ENCODE measurements at regions not wholly inside any gene's neighbourhood (a gene's known extent, or its start where the extent isn't known, plus 50 kb on each side); places are given as distances from the start of the nearest gene placed in this dataset.
"Not testable (repeated sequence)": the region's sequence is repeated elsewhere in the genome, so short reads cannot be mapped to it uniquely, and the experiment has no call there.

DNA sequence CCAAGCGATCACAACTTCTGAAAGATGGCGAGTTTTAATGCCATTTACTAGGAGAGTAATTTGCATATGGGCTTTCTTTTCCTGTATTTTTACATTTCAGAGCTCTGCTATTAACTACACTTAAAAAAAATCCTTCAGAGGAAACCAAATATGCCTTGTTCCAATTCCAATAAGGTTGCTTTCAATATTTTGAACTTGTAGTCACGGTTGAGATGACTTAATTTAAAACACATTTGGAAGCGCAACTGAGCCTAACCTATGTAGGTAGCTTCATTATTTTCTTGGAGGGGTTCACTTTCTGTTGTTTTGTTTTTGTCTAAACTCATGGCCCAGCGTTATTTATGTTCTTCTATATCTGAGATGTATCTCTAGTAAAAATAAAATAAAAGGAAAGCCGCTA lies 93.4 kb downstream of the BLID start:
- no peak for DNase-seq (ENCODE audit: low read depth)

DNA sequence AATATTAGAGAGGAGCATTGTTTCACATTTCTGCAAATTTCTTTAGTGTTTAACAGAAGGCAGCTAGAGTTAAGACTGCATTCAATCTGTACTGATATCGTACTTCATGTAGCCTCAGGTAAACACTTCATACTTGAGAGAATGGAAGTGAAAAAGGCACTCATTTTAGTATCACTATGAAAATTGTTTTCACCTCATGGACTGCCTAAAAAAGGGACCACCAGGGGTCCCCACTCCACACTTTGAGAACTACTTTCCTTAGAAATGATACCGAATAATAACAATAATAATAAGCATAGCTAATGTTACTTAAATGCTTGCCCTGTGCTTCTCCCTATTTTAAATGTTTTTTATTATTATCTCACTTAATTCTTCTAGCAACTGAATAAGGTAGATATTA lies 95.1 kb downstream of the BLID start:
- DNase-seq (ENCODE audit: low read depth) = no peak

DNA sequence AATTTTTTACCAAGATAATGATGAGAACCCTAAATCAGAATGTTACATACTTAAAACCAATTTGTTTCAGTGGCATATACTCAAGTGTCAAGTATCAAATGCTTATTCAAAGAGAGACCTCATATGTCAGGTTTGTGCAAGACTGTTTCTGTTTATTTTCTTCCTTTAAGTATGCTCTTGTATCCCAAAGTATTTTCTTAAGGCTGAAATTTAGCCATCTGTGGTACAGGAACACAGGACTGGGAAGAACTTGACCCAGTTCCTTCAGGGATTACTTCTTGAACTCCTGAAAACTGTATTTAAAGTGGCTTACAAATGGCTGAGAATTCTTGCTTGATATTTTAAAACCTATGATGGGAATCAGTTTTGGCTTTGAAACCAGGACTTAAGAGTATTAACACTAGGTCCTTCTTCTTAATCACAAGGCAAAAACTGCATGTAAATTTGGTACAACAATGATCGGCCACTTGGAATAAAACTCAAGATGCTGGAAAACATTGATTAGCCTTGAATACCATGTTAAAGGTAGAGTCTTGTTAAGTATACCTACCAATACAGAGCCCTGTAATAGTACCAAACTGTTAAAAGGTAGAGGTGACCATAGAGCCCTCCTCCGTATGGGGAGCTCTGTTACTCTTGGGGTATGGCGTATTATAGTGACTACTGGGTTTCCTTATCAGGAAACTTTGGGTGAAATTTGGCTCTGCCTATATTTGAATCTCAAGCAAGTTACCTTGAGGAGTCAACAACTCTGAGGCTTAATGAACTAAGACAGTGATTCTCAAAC lies 95.9 kb downstream of the BLID start:
- DNase-seq (ENCODE audit: low read depth) = no peak

DNA sequence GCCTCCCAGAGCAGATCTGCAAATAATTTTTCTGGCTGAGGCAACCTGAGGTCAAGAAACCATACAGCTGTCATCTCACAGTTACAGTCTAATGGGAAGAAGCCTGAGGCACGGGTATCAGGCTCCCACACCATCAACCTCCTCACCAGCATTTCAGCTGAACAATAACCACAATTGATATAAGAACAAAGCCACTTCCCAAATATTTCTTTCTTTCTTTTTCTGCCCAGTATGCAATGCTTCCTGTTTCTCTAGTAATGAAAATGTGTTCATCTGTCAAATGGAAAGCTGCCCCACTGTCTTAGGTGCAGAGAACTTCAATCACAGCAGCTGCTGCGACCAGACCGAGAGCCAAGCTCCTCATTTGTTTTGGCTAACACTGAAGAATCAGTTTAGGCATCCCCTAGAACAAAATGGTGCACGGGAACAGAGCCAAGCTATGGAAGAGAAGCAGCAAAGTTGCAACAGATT lies 108.4 kb downstream of the BLID start:
- no peak for DNase-seq (ENCODE audit: low read depth)

DNA sequence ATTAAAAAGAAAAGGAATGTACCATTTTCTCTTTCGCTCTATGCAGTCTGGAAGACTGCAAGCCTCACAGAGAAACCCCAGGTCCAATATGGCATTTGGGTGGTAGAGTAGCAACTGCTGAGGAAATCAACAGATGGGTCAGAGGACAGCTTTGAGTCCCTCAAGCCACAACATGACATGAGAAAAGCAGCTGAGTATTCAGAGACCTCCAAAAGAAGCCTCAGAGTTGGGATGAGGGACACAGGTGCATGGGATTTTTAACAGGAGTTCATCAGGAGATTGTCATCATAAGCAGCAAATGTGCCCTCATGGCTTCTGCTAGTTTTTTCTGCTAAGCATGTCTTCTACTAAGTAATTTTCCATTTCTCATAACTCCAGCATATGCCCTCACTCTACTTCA lies 111.6 kb downstream of the BLID start:
- no peak for DNase-seq (ENCODE audit: low read depth)

DNA sequence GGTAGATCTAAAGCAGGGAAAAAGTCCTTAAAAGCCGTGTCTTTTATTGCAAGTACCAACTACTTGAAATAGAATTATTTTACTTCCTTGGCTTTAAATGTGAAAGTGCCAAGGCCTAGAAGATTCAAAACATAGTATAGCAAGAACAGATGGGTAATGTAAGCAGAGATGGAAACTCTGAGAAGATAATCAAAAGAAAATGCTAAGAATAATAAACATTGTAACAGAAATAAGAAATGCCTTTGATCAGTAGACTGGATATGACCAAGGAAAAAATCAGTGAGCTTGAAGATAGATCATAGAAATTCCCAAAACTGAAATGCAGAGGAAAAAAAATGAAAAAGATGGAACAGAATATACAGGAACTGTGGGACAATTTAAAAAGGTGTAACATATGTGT lies 113.1 kb downstream of the BLID start:
- no peak for DNase-seq (ENCODE audit: low read depth)

DNA sequence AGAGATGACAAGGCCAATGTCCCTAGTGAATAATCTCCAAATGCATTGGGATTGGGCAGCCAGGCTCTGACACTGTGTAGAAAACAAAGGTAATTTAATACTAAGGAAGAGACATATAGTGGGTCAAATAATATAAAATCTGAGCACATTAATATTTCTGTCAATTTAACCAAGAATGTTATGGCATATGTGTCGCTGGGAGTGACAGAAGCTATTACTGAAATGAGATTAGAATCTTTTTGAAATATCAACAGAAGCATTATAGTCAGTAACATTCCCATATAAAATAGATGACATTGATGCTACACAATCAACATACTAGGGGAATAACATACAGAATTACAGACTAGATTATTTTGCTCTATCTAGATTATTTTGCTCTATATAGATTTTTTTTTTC lies 114.0 kb downstream of the BLID start:
- DNase-seq (ENCODE audit: low read depth) = no peak

DNA sequence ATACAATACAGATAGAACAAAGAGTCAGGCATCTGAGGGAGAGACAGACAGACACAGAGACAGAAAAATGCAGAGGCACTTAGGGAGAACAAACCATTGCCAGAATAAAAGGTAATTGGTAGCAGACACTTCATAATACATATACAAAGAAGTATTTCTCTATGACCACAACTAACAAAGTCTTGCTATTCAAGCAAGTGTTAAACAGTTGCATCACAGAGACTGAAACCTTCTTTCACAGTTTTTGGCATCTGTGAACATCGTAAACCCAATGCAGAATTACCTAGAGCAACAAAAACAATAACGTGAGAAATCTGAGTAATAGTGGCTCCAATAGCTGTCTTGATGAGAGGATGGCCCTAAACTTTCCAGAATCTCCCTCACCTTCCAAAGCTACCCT lies 116.4 kb downstream of the BLID start:
- no peak for DNase-seq (ENCODE audit: low read depth)

DNA sequence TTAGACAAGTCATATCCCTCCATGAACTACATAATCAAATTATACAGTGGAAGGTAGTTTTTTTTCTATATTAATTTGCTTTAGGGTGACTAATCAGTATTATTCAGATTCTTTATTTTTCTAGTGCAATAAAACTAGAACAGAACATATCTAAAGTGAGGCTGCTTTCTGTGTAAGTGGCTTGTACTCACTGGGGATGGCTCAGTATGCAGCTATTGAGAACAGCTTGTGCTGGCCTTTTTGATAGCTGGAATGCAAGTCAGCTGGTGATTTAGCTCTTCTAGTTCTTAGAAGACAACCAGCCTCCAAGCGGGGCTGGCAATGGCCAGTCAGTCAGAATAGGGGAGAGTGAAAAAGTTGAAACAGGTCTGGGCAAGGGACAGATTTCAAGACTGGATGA lies 119.4 kb downstream of the BLID start:
- DNase-seq (ENCODE audit: low read depth) = peak; percentile 19

DNA sequence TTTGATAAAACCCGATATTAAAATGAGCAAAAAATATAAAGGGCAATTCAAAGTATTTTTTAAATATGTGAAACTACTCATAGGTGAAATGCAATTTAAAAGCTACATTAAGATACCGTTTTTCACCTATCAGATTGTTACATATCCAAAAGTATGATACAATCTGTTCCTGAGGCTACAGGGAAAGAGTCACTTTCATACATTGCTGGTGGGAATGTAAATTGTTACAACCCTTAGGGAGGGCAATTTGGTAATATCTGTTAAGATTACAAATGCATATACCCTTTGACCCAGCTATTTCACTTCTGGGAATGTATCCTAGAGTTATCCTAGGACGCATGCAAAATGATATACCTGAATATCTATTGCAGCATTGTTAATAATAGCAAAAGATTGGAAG lies 132.1 kb downstream of the BLID start:
- no peak for DNase-seq (ENCODE audit: low read depth)

DNA sequence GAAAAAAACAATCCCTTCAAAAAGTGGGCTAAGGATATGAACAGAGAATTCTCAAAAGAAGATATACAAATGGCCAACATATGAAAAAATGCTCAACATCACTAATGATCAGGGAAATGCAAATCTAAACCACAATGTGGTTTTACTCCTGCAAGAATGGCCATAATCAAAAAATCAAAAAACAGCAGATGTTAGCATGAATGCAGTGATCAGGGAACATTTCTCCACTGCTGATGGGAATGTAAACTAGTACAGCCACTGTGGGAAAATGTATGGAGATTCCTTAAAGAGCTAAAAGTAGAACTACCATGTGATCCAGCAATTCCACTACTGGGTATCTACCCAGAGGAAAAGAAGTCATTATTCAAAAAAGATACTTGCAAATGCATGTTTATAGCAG lies 138.1 kb downstream of the BLID start:
- DNase-seq (ENCODE audit: low read depth) = not testable (repeated sequence)

DNA sequence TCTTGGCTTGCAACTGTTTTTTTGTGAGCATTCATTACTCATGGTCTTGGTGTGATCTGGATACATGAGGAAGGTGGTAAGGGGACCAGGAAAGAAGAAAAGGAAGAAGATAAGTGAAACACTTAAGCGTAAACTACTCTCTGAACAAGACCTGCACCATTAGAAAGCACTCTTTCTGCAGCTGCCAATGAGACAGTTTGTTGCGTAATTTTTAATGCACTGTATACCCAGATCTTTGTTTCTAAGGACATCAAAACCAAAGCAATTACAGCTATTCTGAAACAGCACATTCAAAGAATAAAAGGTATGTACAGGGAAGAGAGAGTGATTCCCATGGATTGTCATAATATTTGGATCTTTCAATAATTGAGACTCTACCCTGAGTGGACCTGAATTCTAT lies 147.4 kb downstream of the BLID start:
- DNase-seq (ENCODE audit: low read depth) = no peak

DNA sequence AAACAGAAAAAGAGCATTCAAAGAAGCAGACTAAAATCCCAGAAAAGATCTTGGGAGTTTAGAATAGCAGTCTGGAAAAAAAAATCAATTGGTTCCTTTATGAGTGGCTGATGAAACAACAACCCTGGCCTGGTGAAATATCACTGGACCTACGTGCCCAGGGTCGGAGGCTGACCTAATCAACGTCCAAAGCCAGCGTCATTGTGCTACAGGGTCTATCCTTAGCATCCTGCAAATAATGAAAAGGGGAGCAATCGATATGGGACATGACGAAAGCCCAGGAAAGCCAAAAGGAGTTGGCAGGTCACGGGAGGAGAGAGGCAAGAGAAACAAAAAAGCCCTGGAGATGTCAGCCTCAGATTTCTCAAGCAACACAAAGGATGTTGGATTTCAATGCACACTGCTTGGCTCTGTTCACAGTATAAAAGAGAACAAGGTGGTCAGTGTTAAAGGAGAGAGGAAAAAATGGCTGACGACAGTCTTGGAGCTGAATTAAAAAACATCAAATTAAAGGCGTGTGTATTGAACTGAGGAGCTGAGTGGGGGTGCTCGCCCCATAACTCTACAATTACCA lies 148.8 kb downstream of the BLID start:
- DNase-seq (ENCODE audit: low read depth) = no peak

DNA sequence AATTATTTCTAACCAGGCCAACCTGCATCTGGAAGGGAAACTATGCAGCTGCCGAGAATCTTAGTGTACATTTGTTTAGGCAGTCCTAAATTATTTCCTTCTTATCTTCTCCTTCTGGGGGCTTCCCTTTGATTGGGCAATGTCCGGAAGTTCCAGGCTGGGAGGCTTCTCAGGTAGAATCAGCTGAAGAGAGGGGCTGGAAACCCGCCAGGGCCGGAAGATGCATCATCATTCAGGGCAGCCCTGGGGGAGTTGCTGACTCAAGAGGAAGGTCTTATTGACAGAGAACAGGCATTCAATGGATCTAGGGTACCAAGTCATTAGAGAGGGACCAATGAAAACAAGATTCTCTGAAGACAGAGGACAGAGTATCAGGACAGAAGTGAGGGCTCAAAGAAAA lies 150.7 kb downstream of the BLID start:
- DNase-seq (ENCODE audit: low read depth) = peak; percentile 78

DNA sequence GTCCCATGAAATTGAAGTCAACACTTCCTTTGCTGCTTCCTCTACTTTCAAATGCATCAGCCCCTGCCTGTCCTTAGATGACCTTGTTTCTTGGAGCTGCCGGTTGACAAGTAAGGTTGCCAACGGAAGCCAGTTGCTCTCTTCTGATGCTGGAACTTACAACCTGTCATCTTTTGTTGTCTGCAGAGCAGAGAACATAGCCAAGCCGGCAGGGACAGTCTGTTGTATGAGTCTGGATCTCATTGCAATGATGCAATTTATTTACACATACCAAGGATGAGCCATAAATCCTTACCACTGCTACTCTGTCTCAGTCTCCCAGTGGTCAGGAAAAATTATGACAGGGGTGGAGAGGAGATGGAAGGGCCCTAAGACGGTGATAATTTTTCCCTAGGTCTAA lies 151.4 kb downstream of the BLID start:
- DNase-seq (ENCODE audit: low read depth) = peak; percentile 82

DNA sequence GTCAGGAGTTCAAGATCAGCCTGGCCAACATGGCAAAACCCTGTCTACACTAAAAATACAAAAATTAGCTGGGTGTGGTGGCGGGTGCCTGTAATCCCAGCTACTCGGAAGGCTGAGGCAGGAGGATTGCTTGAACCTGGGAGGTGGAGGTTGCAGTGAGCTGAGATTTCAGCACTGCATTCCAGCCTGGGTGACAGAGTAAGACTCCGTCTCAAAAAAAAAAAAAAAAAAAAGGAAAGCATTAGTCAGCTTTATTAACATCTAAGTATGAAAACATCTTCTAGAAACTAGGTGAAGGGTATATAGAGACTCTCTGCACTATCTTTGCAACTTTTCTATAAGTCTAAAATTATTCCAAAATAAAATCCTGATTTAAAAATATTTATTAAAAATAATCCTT lies 152.2 kb downstream of the BLID start:
- DNase-seq (ENCODE audit: low read depth) = peak; percentile 36

DNA sequence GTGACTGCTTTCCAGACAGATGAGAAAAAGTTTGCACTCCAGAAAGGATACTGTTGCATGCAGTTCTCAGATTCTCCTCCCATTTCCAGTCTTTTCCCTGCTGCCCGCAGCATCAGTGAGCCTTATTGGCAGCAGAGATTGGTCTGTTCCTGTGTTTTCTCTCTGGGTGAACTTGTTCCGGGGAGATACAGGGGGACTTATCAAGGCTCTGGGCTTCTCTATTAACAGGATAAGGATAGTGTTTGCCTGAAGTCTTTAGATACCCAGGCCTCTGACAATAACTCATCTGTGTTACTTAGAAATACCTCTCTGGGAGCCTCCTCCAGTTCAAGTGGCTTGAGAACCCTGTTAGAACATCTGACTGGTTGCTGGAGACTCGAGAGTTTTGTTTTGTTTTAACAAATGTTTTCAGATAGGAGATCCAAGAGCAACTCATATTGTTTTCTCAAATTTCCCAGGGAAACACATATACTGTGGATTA lies 154.7 kb downstream of the BLID start:
- DNase-seq (ENCODE audit: low read depth) = peak; percentile 77

DNA sequence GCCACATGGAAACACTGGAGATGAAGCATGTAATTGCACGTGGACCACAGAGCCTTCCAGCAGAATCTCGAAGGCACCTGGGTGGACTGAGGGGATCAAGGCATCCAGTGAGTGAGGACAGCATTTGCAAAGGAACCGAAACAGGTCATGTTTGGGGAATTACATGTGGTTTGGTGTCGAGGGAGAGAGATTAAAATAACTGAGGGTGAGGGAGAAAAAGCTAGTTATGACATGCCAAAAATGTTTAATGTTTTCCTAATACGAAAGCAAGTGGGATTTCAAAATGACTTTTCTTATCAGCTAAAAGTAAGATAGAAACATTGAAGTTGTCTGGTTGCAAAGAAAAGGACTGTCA lies 157.1 kb downstream of the BLID start:
- DNase-seq (ENCODE audit: low read depth) = peak; percentile 70

DNA sequence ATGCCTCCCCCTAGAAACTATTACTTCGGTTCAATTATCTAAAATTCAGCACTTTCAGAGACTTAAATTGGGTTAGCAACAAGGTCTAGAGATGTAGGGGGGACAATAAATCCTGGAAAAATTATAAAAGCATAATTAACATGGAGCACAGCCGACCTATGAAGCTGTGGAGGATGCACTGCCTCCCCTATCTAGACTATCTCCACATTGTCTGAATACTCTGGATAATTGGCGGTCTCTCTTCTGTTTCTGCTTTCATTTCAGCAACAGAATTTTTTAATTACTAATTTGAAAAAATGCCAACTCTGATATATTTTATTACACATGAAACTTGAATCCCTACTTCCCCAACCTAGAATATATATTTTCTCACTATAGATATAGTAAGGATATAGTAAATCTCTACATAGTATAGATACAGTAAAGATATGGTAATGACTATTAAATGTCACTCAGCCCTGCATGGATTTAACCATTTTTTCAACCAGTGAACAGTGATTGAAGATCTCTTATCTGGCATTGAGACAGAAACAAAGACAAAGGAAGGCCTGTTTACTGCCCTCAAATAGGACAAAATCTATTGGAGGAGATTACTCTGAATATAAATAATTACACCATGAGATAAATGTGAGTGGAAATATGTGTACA lies 157.6 kb downstream of the BLID start:
- DNase-seq (ENCODE audit: low read depth) = no peak

DNA sequence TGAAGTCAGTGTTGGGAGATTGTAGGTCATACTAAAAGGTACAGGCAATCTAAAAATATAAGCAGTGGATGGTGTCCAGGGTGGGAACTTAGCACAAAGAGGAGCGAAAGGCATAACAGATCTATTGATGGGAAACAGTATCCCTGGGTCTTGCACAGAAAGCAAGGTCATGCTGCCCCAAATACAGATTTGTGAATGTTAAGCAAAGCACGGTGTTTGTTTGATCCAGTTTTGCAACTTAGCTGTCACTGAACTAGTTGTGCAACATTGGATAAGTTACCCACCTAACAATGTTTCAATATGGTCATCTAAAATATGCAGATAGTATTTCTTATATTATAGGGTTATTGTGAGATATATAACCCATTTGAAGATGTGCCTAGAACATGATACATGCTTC lies 162.9 kb downstream of the BLID start:
- no peak for DNase-seq (ENCODE audit: low read depth)

DNA sequence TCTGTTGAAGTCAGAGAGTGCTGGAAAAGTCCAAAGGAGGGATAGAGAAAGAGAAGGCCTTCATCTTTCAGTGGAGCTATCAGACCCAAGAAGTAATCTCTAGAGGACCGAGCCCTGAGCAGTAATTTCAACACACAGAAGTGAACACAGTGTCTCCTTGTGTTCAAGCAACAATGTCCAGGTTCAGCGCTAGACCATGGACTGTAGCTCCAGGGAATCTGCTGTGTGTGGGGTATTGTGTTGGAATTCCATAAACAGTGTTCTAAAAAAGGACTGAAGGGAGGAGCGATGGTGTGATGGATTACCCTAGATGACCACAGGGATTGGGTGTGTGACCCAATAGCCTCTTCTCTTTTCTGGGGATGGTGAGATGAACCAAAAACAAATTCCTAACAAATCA lies 165.9 kb downstream of the BLID start:
- no peak for DNase-seq (ENCODE audit: low read depth)

DNA sequence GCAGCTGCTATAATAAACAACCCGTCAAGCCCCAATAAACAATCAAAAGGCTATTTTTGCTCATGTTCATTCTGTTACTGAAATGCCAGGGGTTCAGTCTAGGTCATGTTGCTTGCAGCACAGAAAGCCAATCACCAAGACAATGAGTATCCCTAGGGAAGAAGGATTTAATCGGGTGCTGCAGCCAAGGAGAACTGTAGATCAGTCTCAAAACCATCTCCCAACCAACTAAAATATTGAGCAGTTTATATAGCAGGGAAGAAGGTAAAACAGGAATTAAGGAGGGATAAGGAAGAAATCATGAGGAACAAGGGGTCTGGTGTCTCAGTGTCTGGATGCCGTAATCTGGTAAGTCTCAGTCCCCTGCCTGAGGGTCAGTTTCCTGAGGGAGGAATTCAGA lies 169.5 kb downstream of the BLID start:
- DNase-seq (ENCODE audit: low read depth) = no peak

DNA sequence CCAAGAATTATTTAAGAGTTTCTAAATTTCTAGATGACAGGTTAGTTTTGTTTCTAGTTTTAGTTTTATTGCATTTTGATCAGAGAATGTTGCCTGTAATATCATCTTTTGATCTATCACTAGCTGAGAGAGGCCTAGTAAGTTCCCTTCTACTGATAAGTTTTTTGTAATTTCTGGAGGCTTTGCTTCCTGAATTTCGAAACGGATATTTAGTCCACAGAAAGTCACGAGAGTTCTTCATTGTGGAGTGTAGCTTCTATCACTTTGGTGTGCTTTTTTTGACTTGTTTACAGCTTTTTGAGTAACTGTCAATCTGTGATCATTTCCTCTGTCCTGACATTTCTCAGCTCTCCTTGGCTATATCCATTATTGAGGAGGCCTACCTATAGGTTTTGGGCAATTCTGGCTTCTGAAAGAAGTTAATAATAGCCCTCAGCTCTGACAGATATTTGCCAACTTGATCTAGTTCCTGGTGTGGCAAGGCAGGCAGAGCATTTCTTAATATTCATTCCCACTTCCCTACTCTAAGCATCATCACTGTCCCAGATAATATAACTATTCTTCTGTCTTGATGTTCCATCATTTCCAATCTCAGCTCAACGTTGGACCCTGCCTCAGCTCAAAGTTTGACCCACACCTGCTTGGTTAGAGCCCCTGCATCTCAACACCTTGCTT lies 171.3 kb downstream of the BLID start:
- DNase-seq (ENCODE audit: low read depth) = no peak
